Liver (tissue), 8 donors: ENCODE measurements at regions not wholly inside any gene's neighbourhood (a gene's known extent, or its start where the extent isn't known, plus 50 kb on each side); places are given as distances from the start of the nearest gene placed in this dataset.

Experiments
- DNase-seq: peaks from one replicate; pipeline ENCODE4 v3.0.0-alpha.2; 2017; ENCODE audit warnings: low spot score
- H3K27ac ChIP-seq, 2 donors: one replicate each; pipeline ENCODE4 v1.7.0; 2013; ENCODE audit warnings: inconsistent platforms in 2 of 2, low read length in 2 of 2, control low read depth in 1 of 2, low read depth in 1 of 2, mild to moderate bottlenecking in 1 of 2
- H3K27me3 ChIP-seq, 4 donors: one replicate each; pipeline versions ENCODE4 v1.6.1 to v1.7.0; 2013; ENCODE audit warnings: low read length in 3 of 4, inconsistent platforms in 1 of 4, mild to moderate bottlenecking in 1 of 4, moderate library complexity in 1 of 4; ENCODE audit not compliant: control insufficient read depth in 4 of 4, insufficient read depth in 4 of 4
- H3K36me3 ChIP-seq, 4 donors: one replicate each; pipeline versions ENCODE4 v1.6.1 to v1.7.0; 2013; ENCODE audit warnings: low read length in 3 of 4, mild to moderate bottlenecking in 3 of 4, low read depth in 1 of 4, moderate library complexity in 1 of 4; ENCODE audit not compliant: control insufficient read depth in 4 of 4, insufficient read depth in 3 of 4
- H3K4me1 ChIP-seq, 4 donors: one replicate each; pipeline versions ENCODE4 v1.6.1 to v1.7.0; 2013; ENCODE audit warnings: low read length in 3 of 4, mild to moderate bottlenecking in 3 of 4, moderate library complexity in 1 of 4; ENCODE audit not compliant: control insufficient read depth in 4 of 4, insufficient read depth in 4 of 4
- H3K4me3 ChIP-seq, 3 donors: one replicate each; pipeline versions ENCODE4 v1.6.1 to v1.7.0; 2013; ENCODE audit warnings: low read length in 3 of 3, control low read depth in 1 of 3, low read depth in 1 of 3, mild to moderate bottlenecking in 1 of 3
- H3K9ac ChIP-seq, 2 donors: one replicate each; pipeline ENCODE4 v1.7.0; 2013; ENCODE audit warnings: low read length in 2 of 2, mild to moderate bottlenecking in 2 of 2, moderate library complexity in 2 of 2, control low read depth in 1 of 2, low read depth in 1 of 2
- H3K9me3 ChIP-seq, 4 donors: one replicate each; pipeline versions ENCODE4 v1.6.1 to v1.7.0; 2013; ENCODE audit warnings: low read length in 3 of 4; ENCODE audit not compliant: control insufficient read depth in 4 of 4
- CTCF ChIP-seq: fragments of 150-350 bp; IDR thresholded peaks from 2 replicates; pipeline ENCODE4 v1.5.1; 2017; ENCODE audit warnings: improper control_type of control experiment, low read depth, low read length; ENCODE audit not compliant: missing input control
- EGR1 ChIP-seq, 2 donors: IDR thresholded peaks; 2 replicates each; pipeline ENCODE4 v1.6.1; 2016 to 2018; ENCODE audit warnings: antibody characterized with exemption in 2 of 2, low read depth in 2 of 2
- FOXA1 ChIP-seq: IDR thresholded peaks from 2 replicates; pipeline ENCODE4 v1.6.1; 2016; ENCODE audit warnings: antibody characterized with exemption
- FOXA2 ChIP-seq: IDR thresholded peaks from 2 replicates; pipeline ENCODE4 v1.6.1; 2016; ENCODE audit warnings: antibody characterized with exemption
- GABPA ChIP-seq, 2 donors: IDR thresholded peaks in 1 of 2; conservative IDR thresholded peaks in 1 of 2; 2 replicates each; pipeline ENCODE4 v1.6.1; 2016; ENCODE audit warnings: antibody characterized with exemption in 2 of 2, mild to moderate bottlenecking in 1 of 2, moderate library complexity in 1 of 2
- HNF4A ChIP-seq, 2 donors: conservative IDR thresholded peaks; 2 replicates each; pipeline ENCODE4 v1.6.1; 2016; ENCODE audit warnings: antibody characterized with exemption in 2 of 2, mild to moderate bottlenecking in 2 of 2
- HNF4G ChIP-seq: IDR thresholded peaks from 2 replicates; pipeline ENCODE4 v1.6.1; 2016; ENCODE audit warnings: antibody characterized with exemption
- JUND ChIP-seq, 2 donors: IDR thresholded peaks; 2 replicates each; pipeline ENCODE4 v1.6.1; 2016; ENCODE audit warnings: antibody characterized with exemption in 2 of 2
- NR2F2 ChIP-seq: IDR thresholded peaks from 2 replicates; pipeline ENCODE4 v1.6.1; 2016; ENCODE audit warnings: antibody characterized with exemption
- RAD21 ChIP-seq, 2 donors: IDR thresholded peaks; 2 replicates each; pipeline ENCODE4 v1.6.1; 2016; ENCODE audit warnings: antibody characterized with exemption in 2 of 2, mild to moderate bottlenecking in 2 of 2
- REST ChIP-seq: IDR thresholded peaks from 2 replicates; pipeline ENCODE4 v1.6.1; 2016; ENCODE audit warnings: antibody characterized with exemption, mild to moderate bottlenecking
- RXRA ChIP-seq, 2 donors: IDR thresholded peaks; 2 replicates each; pipeline ENCODE4 v1.6.1; 2017 to 2018; ENCODE audit warnings: antibody characterized with exemption in 2 of 2, mild to moderate bottlenecking in 1 of 2
- SP1 ChIP-seq: IDR thresholded peaks from 2 replicates; pipeline ENCODE4 v1.6.1; 2018; ENCODE audit warnings: antibody characterized with exemption, mild to moderate bottlenecking
- TAF1 ChIP-seq: conservative IDR thresholded peaks from 2 replicates; pipeline ENCODE4 v1.6.1; 2016; ENCODE audit warnings: antibody characterized with exemption, mild to moderate bottlenecking
- YY1 ChIP-seq: IDR thresholded peaks from 2 replicates; pipeline ENCODE4 v1.6.1; 2016; ENCODE audit warnings: antibody characterized with exemption, mild to moderate bottlenecking
- ZBTB33 ChIP-seq: IDR thresholded peaks from 2 replicates; pipeline ENCODE4 v1.6.1; 2016; ENCODE audit warnings: antibody characterized with exemption
- WGBS: extraction: QIAGEN DNeasy Blood & Tissue Kit; methylation state at CpG from one replicate; pipeline ENCODE4 v1.1.7; 2013; 5-methylcytosine and 5-hydroxymethylcytosine counted together
- TF ChIP-seq, protein P1 (sequence below): IDR thresholded peaks from 2 replicates; pipeline ENCODE4 v1.6.1; 2016; ENCODE audit warnings: antibody characterized with exemption
- TF ChIP-seq, protein P2 (sequence below): IDR thresholded peaks from 2 replicates; pipeline ENCODE4 v1.6.1; 2016; ENCODE audit warnings: antibody characterized with exemption
- donor health status: healthy.
- donor health status: healthy.
- donor health status: healthy.
- donor health status: healthy.
- donor health status: healthy.

DNA sequence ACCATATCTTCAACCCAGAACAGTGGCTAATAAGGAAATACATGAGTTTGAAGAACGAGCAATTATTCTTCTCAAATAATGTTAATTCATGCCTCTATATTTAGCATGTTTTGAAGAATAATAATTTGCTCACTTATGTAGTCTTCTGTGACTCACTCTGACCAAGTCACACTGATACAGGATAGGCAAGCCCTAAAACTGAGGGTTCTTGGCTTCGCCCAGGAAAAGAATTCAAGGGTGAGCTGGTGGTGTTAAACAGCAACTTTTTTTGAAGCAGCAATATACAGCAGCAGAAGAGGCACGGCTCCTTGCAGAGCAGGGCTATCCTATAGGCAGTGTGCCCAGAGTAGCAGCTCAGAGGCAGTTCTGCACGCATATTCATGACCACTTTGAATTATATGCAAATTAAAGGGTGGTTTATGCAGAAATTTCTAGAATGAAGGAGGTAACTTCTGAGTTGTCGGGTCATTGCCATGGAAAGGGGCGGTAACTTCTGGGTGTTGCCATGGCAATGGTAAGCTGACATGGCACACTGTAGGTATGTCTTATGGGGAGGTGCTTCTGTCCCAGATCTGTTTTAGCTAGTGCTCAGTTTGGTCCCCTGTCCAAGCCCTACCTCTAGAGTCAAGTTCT is 200.6 kb downstream of the RND3 start (continued):
- TF ChIP-seq ZBTB33 = no peak
- no peak for TF ChIP-seq RXRA (IDR thresholded peaks at IDR 0.05)
- TF ChIP-seq NR2F2 = no peak
- TF ChIP-seq FOXA2 = no peak
- TF ChIP-seq GABPA (IDR thresholded peaks at IDR 0.05 in 1 of 2, conservative IDR thresholded peaks at IDR 0.05 in 1 of 2) = no peak

- H3K27ac ChIP-seq = no peak overlapping the region
- H3K9me3 ChIP-seq = no peaks in the 10 kb centered on the region
- TF ChIP-seq CTCF (no peak), RXRA (IDR thresholded peaks at IDR 0.05) (no peak), GABPA (IDR thresholded peaks at IDR 0.05 in 1 of 2, conservative IDR thresholded peaks at IDR 0.05 in 1 of 2) (no peak), HNF4A (conservative IDR thresholded peaks at IDR 0.05) (no peak), HNF4G (no peak), NR2F2 (no peak), EGR1 (IDR thresholded peaks at IDR 0.05; ENCODE audit: low read depth in 2 of 2) (no peak), REST (no peak), FOXA2 (no peak), FOXA1 (no peak), JUND (IDR thresholded peaks at IDR 0.05) (no peak), RAD21 (IDR thresholded peaks at IDR 0.05) (no peak), TAF1 (no peak), SP1 (no peak), YY1 (no peak), ZBTB33 (no peak)
- TF ChIP-seq, protein P1, sequence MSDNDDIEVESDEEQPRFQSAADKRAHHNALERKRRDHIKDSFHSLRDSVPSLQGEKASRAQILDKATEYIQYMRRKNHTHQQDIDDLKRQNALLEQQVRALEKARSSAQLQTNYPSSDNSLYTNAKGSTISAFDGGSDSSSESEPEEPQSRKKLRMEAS = no peak
- TF ChIP-seq, protein P2, sequence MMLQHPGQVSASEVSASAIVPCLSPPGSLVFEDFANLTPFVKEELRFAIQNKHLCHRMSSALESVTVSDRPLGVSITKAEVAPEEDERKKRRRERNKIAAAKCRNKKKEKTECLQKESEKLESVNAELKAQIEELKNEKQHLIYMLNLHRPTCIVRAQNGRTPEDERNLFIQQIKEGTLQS = no peak
- H3K9ac ChIP-seq = no peak overlapping the region
- no peaks in the 10 kb centered on the region for H3K27me3 ChIP-seq
- peaks cover 4 to 14% (median 11%) of the 10 kb centered on the region in 4 donors for H3K4me1 ChIP-seq
- H3K4me3 ChIP-seq = no peak overlapping the region
- H3K36me3 ChIP-seq = no peaks in the 10 kb centered on the region
- DNase-seq = no peak
- WGBS = 93% methylated on average over 2 of the region's 2 CpGs
Measured at GRCh38 chr2:150284116-150284515, 203.4 kb downstream of the RND3 start.
